VCaP (cell line): ENCODE measurements at regions not wholly inside any gene's neighbourhood (a gene's known extent, or its start where the extent isn't known, plus 50 kb on each side); places are given as distances from the start of the nearest gene placed in this dataset.

Source experiments
- H3K27ac ChIP-seq: fragments of 450-650 bp; 2 replicates; pipeline ENCODE4 v1.5.1; 2017
- TF ChIP-seq, protein P1 (sequence below): fragments of 450-650 bp; conservative IDR thresholded peaks from 2 replicates; pipeline ENCODE4 v1.5.1; 2017; ENCODE audit warnings: mild to moderate bottlenecking, moderate library complexity

DNA sequence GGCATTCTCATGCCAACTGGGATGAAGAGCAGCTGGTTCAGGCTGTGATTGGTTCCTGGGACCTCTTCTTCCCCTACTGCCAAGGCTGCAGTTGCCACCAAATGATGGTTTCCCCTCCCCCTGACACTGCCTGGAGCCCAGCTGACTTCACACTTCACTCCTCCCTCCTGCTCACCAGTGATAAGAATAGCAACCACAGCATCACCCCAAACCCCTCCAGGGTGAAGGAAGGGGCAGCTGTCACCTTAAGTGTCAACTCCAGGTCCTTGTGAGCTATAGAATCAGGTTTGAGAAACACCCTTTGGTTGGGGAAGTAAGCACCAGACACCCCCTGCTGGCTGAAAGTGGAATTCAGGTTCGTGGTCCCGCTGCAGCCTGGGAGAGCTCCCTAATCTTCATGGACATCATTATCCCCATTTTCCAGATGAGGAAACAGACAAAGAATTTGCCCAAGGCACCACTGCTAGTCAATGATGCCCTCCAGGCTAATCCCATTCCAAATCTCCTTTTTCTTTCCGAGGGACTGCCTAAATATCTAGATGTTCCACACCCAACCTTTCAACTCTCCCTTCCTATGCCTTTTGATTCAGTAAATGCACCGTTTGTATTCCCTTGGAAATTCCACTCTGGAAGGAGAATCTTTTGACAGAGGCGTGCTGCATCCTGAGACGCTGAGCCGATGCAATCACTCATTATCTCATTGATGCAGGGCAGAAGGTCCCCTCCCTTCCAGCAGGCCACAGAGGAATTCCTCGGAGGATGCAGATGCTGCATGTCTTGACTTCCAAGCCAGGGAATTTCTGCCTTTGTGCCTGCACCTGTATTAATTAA, 50.6 kb upstream of the UQCRFS1 start:
- H3K27ac ChIP-seq = no peak overlapping the region
- TF ChIP-seq, protein P1, sequence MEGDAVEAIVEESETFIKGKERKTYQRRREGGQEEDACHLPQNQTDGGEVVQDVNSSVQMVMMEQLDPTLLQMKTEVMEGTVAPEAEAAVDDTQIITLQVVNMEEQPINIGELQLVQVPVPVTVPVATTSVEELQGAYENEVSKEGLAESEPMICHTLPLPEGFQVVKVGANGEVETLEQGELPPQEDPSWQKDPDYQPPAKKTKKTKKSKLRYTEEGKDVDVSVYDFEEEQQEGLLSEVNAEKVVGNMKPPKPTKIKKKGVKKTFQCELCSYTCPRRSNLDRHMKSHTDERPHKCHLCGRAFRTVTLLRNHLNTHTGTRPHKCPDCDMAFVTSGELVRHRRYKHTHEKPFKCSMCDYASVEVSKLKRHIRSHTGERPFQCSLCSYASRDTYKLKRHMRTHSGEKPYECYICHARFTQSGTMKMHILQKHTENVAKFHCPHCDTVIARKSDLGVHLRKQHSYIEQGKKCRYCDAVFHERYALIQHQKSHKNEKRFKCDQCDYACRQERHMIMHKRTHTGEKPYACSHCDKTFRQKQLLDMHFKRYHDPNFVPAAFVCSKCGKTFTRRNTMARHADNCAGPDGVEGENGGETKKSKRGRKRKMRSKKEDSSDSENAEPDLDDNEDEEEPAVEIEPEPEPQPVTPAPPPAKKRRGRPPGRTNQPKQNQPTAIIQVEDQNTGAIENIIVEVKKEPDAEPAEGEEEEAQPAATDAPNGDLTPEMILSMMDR = peak; percentile 93

DNA sequence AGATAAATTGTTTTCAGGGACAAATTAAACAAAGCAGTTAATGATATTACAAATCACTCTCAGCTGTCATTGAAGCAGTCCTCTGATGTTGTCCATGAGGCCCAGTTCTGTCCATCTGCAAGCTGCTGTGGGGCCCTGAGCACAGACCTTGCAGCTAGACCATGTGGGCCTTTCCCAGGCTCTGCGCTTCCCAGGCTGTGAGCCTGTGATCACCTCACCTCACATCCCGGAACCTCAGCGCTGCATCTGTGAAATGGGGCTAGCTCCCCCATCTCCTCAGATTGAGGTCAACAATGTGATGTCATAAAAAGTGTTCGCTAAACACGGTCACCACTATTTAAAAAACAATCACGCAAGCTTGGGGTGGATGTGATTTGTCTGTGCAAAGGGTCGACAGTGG, 51.9 kb upstream of the UQCRFS1 start:
- TF ChIP-seq, protein P1 = no peak
- H3K27ac ChIP-seq = no peak overlapping the region

DNA sequence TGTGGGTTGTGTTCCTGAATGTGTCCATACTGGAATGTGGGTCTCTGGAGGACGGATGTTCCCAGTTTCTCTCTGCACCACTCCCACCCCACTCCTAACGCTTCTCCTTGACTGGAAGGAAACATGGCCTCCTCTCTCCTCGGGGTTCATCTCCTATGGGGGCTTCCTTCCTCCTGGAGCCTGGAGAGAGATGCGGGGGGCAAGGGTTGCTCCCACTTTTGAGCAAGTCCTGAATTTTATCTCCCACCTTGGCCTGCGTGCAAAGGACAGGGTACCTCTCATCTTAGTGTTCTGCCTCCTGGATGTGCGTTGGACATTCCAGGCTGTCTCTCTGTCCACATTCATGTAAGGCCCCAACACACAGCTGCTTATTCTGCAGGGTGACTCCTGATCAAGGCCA, 52.5 kb upstream of the UQCRFS1 start:
- TF ChIP-seq, protein P1 = no peak

DNA sequence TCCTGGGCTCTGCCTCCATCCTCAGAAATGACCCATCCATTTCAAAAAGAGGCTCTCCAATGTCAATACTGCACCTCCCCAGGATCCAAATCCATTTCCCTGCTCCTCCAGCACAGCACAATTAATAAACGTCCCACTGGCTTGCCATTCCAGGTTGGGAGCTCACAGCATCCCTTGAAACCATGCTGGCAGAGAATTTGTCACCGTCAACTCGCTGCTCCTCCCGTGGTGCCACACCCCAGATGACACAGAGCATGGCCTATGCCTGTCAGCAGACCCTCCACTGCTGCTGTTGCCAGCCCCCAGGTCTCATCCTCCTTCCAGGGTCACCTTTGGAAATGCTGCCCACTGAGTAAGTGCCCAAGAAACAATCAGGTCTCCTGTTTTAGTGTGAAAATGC, 53.0 kb upstream of the UQCRFS1 start:
- TF ChIP-seq, protein P1 = no peak
- H3K27ac ChIP-seq = no peak overlapping the region

More for the DNA sequence above, 52.5 kb upstream of the UQCRFS1 start:
- H3K27ac ChIP-seq = no peak overlapping the region

DNA sequence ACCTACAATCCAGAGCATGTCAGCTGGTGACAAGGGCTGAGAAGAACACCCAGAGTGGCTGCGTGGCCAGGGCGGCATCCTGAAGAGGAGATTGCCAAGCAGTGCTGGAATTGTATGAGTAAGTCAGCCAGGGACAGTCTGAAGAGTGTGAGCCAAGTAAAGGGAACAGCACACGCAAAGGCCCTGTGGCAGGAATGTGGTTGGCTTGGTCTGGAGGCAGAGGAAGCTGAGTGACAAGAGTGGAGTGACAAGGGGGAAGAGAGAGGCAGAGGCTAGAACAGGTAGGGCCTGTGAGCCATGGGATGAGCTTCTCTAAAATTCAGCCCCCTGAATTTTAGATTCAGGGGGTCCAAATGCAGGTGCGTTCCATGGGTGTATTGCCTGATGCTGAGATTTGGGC, 53.7 kb upstream of the UQCRFS1 start:
- TF ChIP-seq, protein P1 = no peak
- H3K27ac ChIP-seq = no peak overlapping the region

DNA sequence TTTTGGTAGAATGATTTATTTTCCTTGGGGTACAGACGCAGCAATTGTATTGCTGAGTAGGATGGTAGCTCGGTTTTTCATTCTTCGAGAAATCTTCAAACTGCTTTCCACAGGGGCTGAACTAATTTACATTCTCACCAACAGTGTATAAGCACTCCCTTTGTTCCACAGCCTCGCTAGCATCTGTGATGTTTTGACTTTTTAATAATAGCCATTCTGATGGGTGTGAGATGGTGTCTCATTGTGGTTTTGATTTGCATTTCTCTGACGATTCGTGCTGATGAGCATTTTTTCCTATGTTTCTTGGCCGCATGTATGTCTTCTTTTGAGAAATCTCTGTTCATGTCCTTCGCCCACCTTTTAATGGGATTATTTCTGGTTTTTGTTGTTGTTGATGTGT, 54.8 kb upstream of the UQCRFS1 start:
- TF ChIP-seq, protein P1 = no peak
- H3K27ac ChIP-seq = no peak overlapping the region

DNA sequence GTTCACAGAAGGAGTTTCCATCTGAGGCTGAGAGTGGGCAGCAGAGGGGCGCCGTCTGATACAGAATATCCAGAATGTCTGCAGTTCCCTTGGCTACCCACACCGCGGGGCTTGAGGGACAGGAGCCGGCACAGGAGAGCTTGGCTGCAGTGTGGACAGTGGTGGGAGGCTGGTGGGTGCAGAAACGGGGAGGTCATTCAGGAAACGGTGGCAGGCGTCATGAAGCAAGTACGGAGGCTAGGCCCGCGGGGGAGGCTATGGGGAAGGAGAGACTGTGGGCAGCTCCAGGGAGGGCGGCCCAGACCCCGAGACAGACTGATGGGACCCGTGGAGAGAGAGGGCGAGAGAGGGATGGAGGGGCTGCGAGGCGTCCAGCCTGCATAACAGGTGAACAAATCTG, 55.2 kb upstream of the UQCRFS1 start:
- TF ChIP-seq, protein P1 = no peak
- H3K27ac ChIP-seq = no peak overlapping the region
